ENCODE measurements at regions not wholly inside any gene's neighbourhood (a gene's known extent, or its start where the extent isn't known, plus 50 kb on each side); places are given as distances from the start of the nearest gene placed in this dataset.

DNA sequence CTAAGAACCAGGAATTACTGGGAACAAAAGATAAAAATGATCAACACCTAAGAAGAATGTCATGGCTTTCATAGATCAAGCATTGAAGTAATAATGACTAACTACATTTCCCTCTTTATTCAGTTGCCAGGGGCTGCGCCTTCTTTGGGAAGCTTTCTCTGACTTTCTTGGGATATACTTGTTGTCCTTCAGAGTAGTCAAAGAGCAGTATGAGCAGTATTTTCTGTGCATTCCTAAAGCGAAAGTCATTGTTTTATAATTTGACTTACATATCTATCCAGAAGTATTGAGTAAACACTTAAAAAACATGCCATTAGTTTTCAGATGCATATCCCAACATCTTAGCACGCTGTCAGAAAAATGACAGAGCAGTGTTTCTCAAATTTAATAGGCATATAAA is 2412.4 kb downstream of the PCDH9 start:
- TF ChIP-seq, protein P1, sequence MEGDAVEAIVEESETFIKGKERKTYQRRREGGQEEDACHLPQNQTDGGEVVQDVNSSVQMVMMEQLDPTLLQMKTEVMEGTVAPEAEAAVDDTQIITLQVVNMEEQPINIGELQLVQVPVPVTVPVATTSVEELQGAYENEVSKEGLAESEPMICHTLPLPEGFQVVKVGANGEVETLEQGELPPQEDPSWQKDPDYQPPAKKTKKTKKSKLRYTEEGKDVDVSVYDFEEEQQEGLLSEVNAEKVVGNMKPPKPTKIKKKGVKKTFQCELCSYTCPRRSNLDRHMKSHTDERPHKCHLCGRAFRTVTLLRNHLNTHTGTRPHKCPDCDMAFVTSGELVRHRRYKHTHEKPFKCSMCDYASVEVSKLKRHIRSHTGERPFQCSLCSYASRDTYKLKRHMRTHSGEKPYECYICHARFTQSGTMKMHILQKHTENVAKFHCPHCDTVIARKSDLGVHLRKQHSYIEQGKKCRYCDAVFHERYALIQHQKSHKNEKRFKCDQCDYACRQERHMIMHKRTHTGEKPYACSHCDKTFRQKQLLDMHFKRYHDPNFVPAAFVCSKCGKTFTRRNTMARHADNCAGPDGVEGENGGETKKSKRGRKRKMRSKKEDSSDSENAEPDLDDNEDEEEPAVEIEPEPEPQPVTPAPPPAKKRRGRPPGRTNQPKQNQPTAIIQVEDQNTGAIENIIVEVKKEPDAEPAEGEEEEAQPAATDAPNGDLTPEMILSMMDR (IDR thresholded peaks at IDR 0.05; ENCODE audit: low read length): no peak
- TF ChIP-seq EZH2 (optimal IDR thresholded peaks at IDR 0.05; ENCODE audit: low read depth, low read length): no peak

All from MM.1S (cell line).